HepG2 (cell line): ENCODE measurements at regions not wholly inside any gene's neighbourhood (a gene's known extent, or its start where the extent isn't known, plus 50 kb on each side); places are given as distances from the start of the nearest gene placed in this dataset.

Experiments
- ATAC-seq: fragments of 200-7000 bp; cut with Tn5 transposase; 3 replicates; pipeline ENCODE4 v1.9.1; 2020; ENCODE audit warnings: mild to moderate bottlenecking, moderate library complexity
- BruUV-seq: library from RNA; stranded (reverse); fragments of 400-500 nt; replicated peaks from 2 replicates; lab custom pipeline; 2021; lab: Mats Ljungman, UMichigan
- CTCF ChIA-PET: fragments of 300-600 bp; formaldehyde crosslinking; extraction: SDS; loops from one replicate; lab custom pipeline; 2021; ENCODE audit warnings: low total read pairs, inconsistent platforms, low intra/inter-chr PET ratio; lab: Yijun Ruan, JAX
- POLR2A ChIA-PET: fragments of 350-600 bp; sonication (Branson Sonifier 250); formaldehyde crosslinking; loops from one replicate; lab custom pipeline; 2020; ENCODE audit warnings: antibody characterized with exemption, inconsistent platforms; lab: Yijun Ruan, JAX
- DNase-seq: peaks from one replicate; pipeline ENCODE4 v3.0.0-alpha.2; 2015; ENCODE audit warnings: low spot score
- FAIRE-seq: peaks from 3 replicates; lab custom pipeline; 2011; peaks lifted over from hg19 to GRCh38; lab: Jason Lieb, UNC
- H2AFZ ChIP-seq: one replicate; pipeline ENCODE4 v1.6.1; 2011; ENCODE audit warnings: low read length, inconsistent platforms
- H3K27ac ChIP-seq: fragments of 300-600 bp; 3 replicates; pipeline ENCODE4 v1.8.0; 2011; ENCODE audit warnings: mixed run types, mild to moderate bottlenecking, mixed read lengths, low read length, inconsistent platforms; ENCODE audit not compliant: insufficient read depth; ENCODE audit errors: extremely low read length
- H3K27me3 ChIP-seq, 2 experiments: fragments of 200-600 bp in 1 of 2; 2 replicates in 1 of 2; 3 replicates in 1 of 2; pipeline versions ENCODE4 v1.6.0 to v1.8.0; 2011; ENCODE audit warnings: low read length in 2 of 2, mild to moderate bottlenecking in 2 of 2, moderate library complexity in 2 of 2, inconsistent platforms in 1 of 2; ENCODE audit not compliant: insufficient read depth in 2 of 2, control insufficient read depth in 1 of 2
- H3K36me3 ChIP-seq, 2 experiments: fragments of 200-600 bp in 1 of 2; replicated peaks in 1 of 2; 2 replicates in 1 of 2; 3 replicates in 1 of 2; pipeline versions ENCODE4 v1.5.1 to v1.8.0; 2011; ENCODE audit warnings: low read length in 2 of 2, inconsistent platforms in 1 of 2; ENCODE audit not compliant: insufficient read depth in 2 of 2, control insufficient read depth in 1 of 2
- H3K4me1 ChIP-seq: 2 replicates; pipeline ENCODE4 v1.5.1; 2012; ENCODE audit warnings: low read length, inconsistent platforms; ENCODE audit not compliant: insufficient read depth
- H3K4me2 ChIP-seq: 2 replicates; pipeline ENCODE4 v1.6.0; 2011; ENCODE audit warnings: low read depth, low read length, inconsistent platforms
- H3K4me3 ChIP-seq, 3 experiments: fragments of 200-600 bp in 1 of 3; sonication (generic), shearing (Covaris generic) in 1 of 3; replicated peaks in 1 of 3; 2 replicates each; pipeline ENCODE4 v1.5.1; 2011 to 2016; ENCODE audit warnings: low read length in 3 of 3, inconsistent platforms in 2 of 3, low read depth in 2 of 3, mild to moderate bottlenecking in 2 of 3, control low read depth in 1 of 3, mixed read lengths in 1 of 3; ENCODE audit not compliant: insufficient read depth in 1 of 3
- H3K79me2 ChIP-seq: one replicate; pipeline ENCODE4 v1.6.1; 2011; ENCODE audit warnings: low read length, inconsistent platforms; ENCODE audit not compliant: insufficient read depth
- H3K9ac ChIP-seq: 2 replicates; pipeline ENCODE4 v1.6.0; 2011; ENCODE audit warnings: mild to moderate bottlenecking, low read depth, low read length, inconsistent platforms; ENCODE audit not compliant: insufficient read depth
- H3K9me3 ChIP-seq: 2 replicates; pipeline ENCODE4 v1.5.1; 2012; ENCODE audit warnings: mild to moderate bottlenecking, low read length
- H4K20me1 ChIP-seq: 2 replicates; pipeline ENCODE4 v1.6.0; 2011; ENCODE audit warnings: inconsistent platforms, mild to moderate bottlenecking, low read length, moderate library complexity; ENCODE audit not compliant: insufficient read depth
- MAX ChIP-seq: IDR thresholded peaks from 2 replicates; pipeline ENCODE4 v1.6.1; 2012; ENCODE audit warnings: inconsistent platforms
- NFE2L2 ChIP-seq: fragments of 150-350 bp; IDR thresholded peaks from 2 replicates; pipeline ENCODE4 v1.6.1; 2014; ENCODE audit warnings: low read length
- PHB2 ChIP-seq: fragments of 450-650 bp; IDR thresholded peaks from 2 replicates; pipeline ENCODE4 v1.6.1; 2018; ENCODE audit not compliant: partially characterized antibody
- PHF20 ChIP-seq: sonication (generic); formaldehyde crosslinking; IDR thresholded peaks from 2 replicates; pipeline ENCODE4 v1.5.0; 2020; ENCODE audit warnings: mild to moderate bottlenecking, missing genetic modification reagents
- ZBTB21 ChIP-seq: sonication (generic); formaldehyde crosslinking; IDR thresholded peaks from 2 replicates; pipeline ENCODE4 v1.4.0; 2020; ENCODE audit warnings: missing genetic modification reagents
- ZBTB38 ChIP-seq: sonication (generic); formaldehyde crosslinking; IDR thresholded peaks from 2 replicates; pipeline ENCODE4 v1.5.1; 2020; ENCODE audit warnings: mild to moderate bottlenecking, missing genetic modification reagents
- ZNF160 ChIP-seq: sonication (generic); formaldehyde crosslinking; IDR thresholded peaks from 2 replicates; pipeline ENCODE4 v1.8.0; 2022; ENCODE audit warnings: mild to moderate bottlenecking, inconsistent platforms, missing genetic modification reagents
- ZNF281 ChIP-seq: sonication (generic); formaldehyde crosslinking; IDR thresholded peaks from 2 replicates; pipeline ENCODE4 v1.4.0; 2020; ENCODE audit warnings: missing genetic modification reagents, borderline replicate concordance
- ZNF512B ChIP-seq: sonication (generic); formaldehyde crosslinking; IDR thresholded peaks from 2 replicates; pipeline ENCODE4 v1.5.1; 2020; ENCODE audit warnings: missing genetic modification reagents, mild to moderate bottlenecking, borderline replicate concordance
- ZNF576 ChIP-seq: sonication (generic); formaldehyde crosslinking; IDR thresholded peaks from 2 replicates; pipeline ENCODE4 v1.4.0; 2020; ENCODE audit warnings: mild to moderate bottlenecking, missing genetic modification reagents
- ZNF737 ChIP-seq: sonication (generic); formaldehyde crosslinking; IDR thresholded peaks from 2 replicates; pipeline ENCODE4 v1.5.0; 2020; ENCODE audit warnings: missing genetic modification reagents, mild to moderate bottlenecking, borderline replicate concordance
- ZNF800 ChIP-seq: sonication (generic); formaldehyde crosslinking; IDR thresholded peaks from 2 replicates; pipeline ENCODE4 v1.4.0; 2020; ENCODE audit warnings: missing genetic modification reagents
- in situ Hi-C: cut with HindIII; loops from 2 replicates; pipeline ENCODE4 v1.10.0; 2017; ENCODE audit warnings: low pct_unique_long_range_greater_than_20kb; ENCODE audit not compliant: extremely low pct_ligation_motif_present
- intact Hi-C: fragments of 100-400 bp; cut with micrococcal nuclease; formaldehyde crosslinking; loops from one replicate; pipeline ENCODE4 v1.10.0; 2022; ENCODE audit not compliant: unreplicated experiment

- Histone ChIP-seq H3K9ac (no peak overlapping the region), H2AFZ (no peak overlapping the region), H3K9me3 (no peaks in the 10 kb centered on the region), H3K4me1 (no peaks in the 10 kb centered on the region), H3K4me3 (no peak overlapping the region), H3K36me3 (no peaks in the 10 kb centered on the region), H4K20me1 (no peaks in the 10 kb centered on the region)
- FAIRE-seq (no peak), DNase-seq (no peak), ATAC-seq (no peak)
- intact Hi-C loops: no loop called here
- ChIA-PET POLR2A (no interaction called here), CTCF (no interaction called here)
- in situ Hi-C loops: no loop called here
- BruUV-seq: no TSS peak
- TF ChIP-seq ZBTB21 (CRISPR knock-in tag): no peak
- TF ChIP-seq PHB2: no peak
- TF ChIP-seq NFE2L2: no peak
- TF ChIP-seq PHF20 (CRISPR knock-in tag): no peak
- no peak for TF ChIP-seq ZBTB38 (CRISPR knock-in tag)
- TF ChIP-seq ZNF576 (CRISPR knock-in tag): no peak
- TF ChIP-seq ZNF800: no peak
- TF ChIP-seq ZNF737 (CRISPR knock-in tag): no peak
- TF ChIP-seq, all 625 proteins: peak for 0
- Histone ChIP-seq H3K27ac (no peak overlapping the region), H3K27me3 (no peaks in the 10 kb centered on the region), H3K79me2 (no peaks in the 10 kb centered on the region), H3K4me2 (no peak overlapping the region)
Measured at GRCh38 chr5:103466495-103466894, 96.1 kb downstream of the NUDT12 start.

GRCh38 chr5:103465891-103466290 lies 96.7 kb downstream of the NUDT12 start:
- in situ Hi-C loops: no loop called here
- H3K27ac ChIP-seq: no peak overlapping the region
- no peak for FAIRE-seq
- H3K9me3 ChIP-seq: no peaks in the 10 kb centered on the region
- intact Hi-C loops: no loop called here
- H2AFZ ChIP-seq: no peak overlapping the region
- H4K20me1 ChIP-seq: no peaks in the 10 kb centered on the region
- H3K9ac ChIP-seq: no peak overlapping the region
- H3K4me1 ChIP-seq: no peaks in the 10 kb centered on the region
- H3K27me3 ChIP-seq: no peaks in the 10 kb centered on the region
- H3K79me2 ChIP-seq: no peaks in the 10 kb centered on the region
- DNase-seq: no peak
- BruUV-seq: no TSS peak
- ChIA-PET POLR2A (no interaction called here), CTCF (no interaction called here)
- H3K36me3 ChIP-seq: no peaks in the 10 kb centered on the region
- no peak for ATAC-seq
- no peak overlapping the region for H3K4me2 ChIP-seq
- no peak overlapping the region for H3K4me3 ChIP-seq
- TF ChIP-seq ZNF512B (CRISPR knock-in tag): no peak
- no peak for TF ChIP-seq MAX
- TF ChIP-seq ZNF160 (CRISPR knock-in tag): no peak
- TF ChIP-seq ZNF281 (CRISPR knock-in tag): no peak
